Neural progenitor cell (in vitro differentiated cells): ENCODE measurements at regions not wholly inside any gene's neighbourhood (a gene's known extent, or its start where the extent isn't known, plus 50 kb on each side); places are given as distances from the start of the nearest gene placed in this dataset.

Experiments
- CTCF ChIP-seq: fragments of 200-600 bp; sonication (generic); IDR thresholded peaks from 2 replicates; pipeline ENCODE4 v1.5.1; 2017; ENCODE audit warnings: antibody characterized with exemption, mild to moderate bottlenecking
- EZH2 ChIP-seq: fragments of 200-600 bp; sonication (generic); IDR thresholded peaks from 2 replicates; pipeline ENCODE4 v1.6.1; 2017; ENCODE audit warnings: antibody characterized with exemption, mild to moderate bottlenecking, moderate library complexity

DNA sequence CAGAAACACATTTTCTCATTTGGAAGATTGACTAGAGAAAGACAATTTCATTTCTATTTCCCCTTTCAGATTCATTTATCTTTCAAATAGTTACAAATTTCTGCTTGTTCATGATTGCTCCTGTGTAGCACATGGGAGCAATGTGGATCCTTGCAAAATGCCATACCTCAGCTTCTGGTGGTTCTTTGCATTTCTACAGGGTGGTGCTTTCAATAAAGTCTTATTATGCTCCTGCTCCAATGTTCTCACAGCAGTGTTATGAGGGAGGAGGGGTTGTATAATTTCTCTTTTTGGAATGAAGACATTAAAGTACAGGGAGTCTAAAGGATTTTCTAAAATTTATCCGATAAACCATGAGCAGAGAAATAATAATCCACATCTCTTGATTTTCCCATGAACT, 280.1 kb upstream of the ATP10A start:
- TF ChIP-seq CTCF = no peak
- no peak for TF ChIP-seq EZH2
